BE2C (cell line): ENCODE measurements at regions not wholly inside any gene's neighbourhood (a gene's known extent, or its start where the extent isn't known, plus 50 kb on each side); places are given as distances from the start of the nearest gene placed in this dataset.

ENCODE experiments used
- DNase-seq: peaks from one replicate; pipeline ENCODE4 v3.0.0-alpha.2; 2020
- H3K27me3 ChIP-seq: fragments of 250-450 bp; sonication (Bioruptor Pico); 2 replicates; pipeline ENCODE4 v1.5.1; 2020; ENCODE audit warnings: mild to moderate bottlenecking
- H3K36me3 ChIP-seq: fragments of 250-450 bp; sonication (Bioruptor Pico); 2 replicates; pipeline ENCODE4 v1.5.1; 2020; ENCODE audit warnings: mild to moderate bottlenecking
- H3K4me1 ChIP-seq: fragments of 250-450 bp; sonication (Bioruptor Pico); 2 replicates; pipeline ENCODE4 v1.5.1; 2020
- H3K4me3 ChIP-seq: 2 replicates; pipeline ENCODE4 v1.5.1; 2011; ENCODE audit warnings: low read depth, low read length
- H3K9me3 ChIP-seq: fragments of 250-450 bp; sonication (Bioruptor Pico); 2 replicates; pipeline ENCODE4 v1.5.1; 2020
- CTCF ChIP-seq: IDR thresholded peaks from 2 replicates; pipeline ENCODE4 v1.5.1; 2012; ENCODE audit warnings: mild to moderate bottlenecking, low read depth, low read length

- DNase-seq, result no peak
- Histone ChIP-seq H3K4me1 (no peaks in the 10 kb centered on the region), H3K9me3 (no peaks in the 10 kb centered on the region), H3K36me3 (no peaks in the 10 kb centered on the region), H3K27me3 (no peaks in the 10 kb centered on the region), H3K4me3 (no peak overlapping the region)
- TF ChIP-seq CTCF, result no peak
These were observed 149.2 kb upstream of the DAP start for GRCh38 chr5:10910261-10910660.

GRCh38 chr5:10904862-10905432 is 143.9 kb upstream of the DAP start:
- TF ChIP-seq CTCF, result no peak
- no peaks in the 10 kb centered on the region for H3K4me1 ChIP-seq
- no peaks in the 10 kb centered on the region for H3K36me3 ChIP-seq
- no peak for DNase-seq
- no peaks in the 10 kb centered on the region; the same call in 1 of the 2 replicates for H3K27me3 ChIP-seq
- H3K4me3 ChIP-seq, result no peak overlapping the region
- no peaks in the 10 kb centered on the region for H3K9me3 ChIP-seq

- Histone ChIP-seq H3K4me3 (no peak overlapping the region), H3K27me3 (no peaks in the 10 kb centered on the region; the same call in 1 of the 2 replicates), H3K4me1 (no peaks in the 10 kb centered on the region), H3K9me3 (no peaks in the 10 kb centered on the region), H3K36me3 (no peaks in the 10 kb centered on the region)
- no peak for DNase-seq
- no peak for TF ChIP-seq CTCF
These were observed 142.9 kb upstream of the DAP start for GRCh38 chr5:10903786-10904560.

- no peaks in the 10 kb centered on the region for H3K9me3 ChIP-seq
- no peaks in the 10 kb centered on the region; the same call in 1 of the 2 replicates for H3K27me3 ChIP-seq
- no peak for DNase-seq
- no peak overlapping the region for H3K4me3 ChIP-seq
- no peak for TF ChIP-seq CTCF
- H3K4me1 ChIP-seq, result no peaks in the 10 kb centered on the region
- H3K36me3 ChIP-seq, result no peaks in the 10 kb centered on the region
These were observed 141.1 kb upstream of the DAP start for GRCh38 chr5:10902145-10902544.

- Histone ChIP-seq H3K27me3 (no peaks in the 10 kb centered on the region; the same call in 1 of the 2 replicates), H3K4me3 (no peak overlapping the region), H3K9me3 (no peaks in the 10 kb centered on the region), H3K4me1 (no peaks in the 10 kb centered on the region), H3K36me3 (no peaks in the 10 kb centered on the region)
- TF ChIP-seq CTCF, result no peak
- DNase-seq, result no peak
These were observed 137.5 kb upstream of the DAP start for GRCh38 chr5:10898514-10898913.

- H3K4me3 ChIP-seq, result no peak overlapping the region
- DNase-seq, result no peak
- no peaks in the 10 kb centered on the region for H3K36me3 ChIP-seq
- TF ChIP-seq CTCF, result no peak
- no peaks in the 10 kb centered on the region for H3K4me1 ChIP-seq
- no peaks in the 10 kb centered on the region for H3K9me3 ChIP-seq
- no peaks in the 10 kb centered on the region for H3K27me3 ChIP-seq
These were observed 135.0 kb upstream of the DAP start for GRCh38 chr5:10896016-10896415.
